NCI-H2029 treated with DMSO at 0.1 percent for 48 hours (cell line): ENCODE measurements at regions not wholly inside any gene's neighbourhood (a gene's known extent, or its start where the extent isn't known, plus 50 kb on each side); places are given as distances from the start of the nearest gene placed in this dataset.
"Not testable (repeated sequence)": the region's sequence is repeated elsewhere in the genome, so short reads cannot be mapped to it uniquely, and the experiment has no call there.

Experiments used
- DNase-seq: peaks from one replicate; lab custom pipeline; 2025; lab: John Stamatoyannopoulos, UW

DNA sequence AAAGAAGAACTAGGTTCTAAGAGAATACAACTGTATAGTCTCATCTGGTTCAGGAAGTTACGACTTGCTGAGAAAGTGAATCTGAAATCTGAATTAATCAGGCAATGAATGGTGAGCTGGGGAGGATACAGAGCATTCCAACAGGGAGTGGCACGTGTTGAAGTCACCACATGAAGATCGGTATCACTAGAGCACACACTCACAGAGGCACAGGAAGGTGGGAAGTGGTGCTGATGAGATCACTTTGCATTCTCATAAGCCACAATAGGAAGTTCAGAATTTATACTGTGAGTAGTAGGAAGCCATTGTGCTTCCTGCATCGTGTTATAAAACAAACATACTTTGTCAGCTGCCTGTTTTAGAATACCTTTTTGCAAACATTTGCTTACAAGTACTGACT is 615.0 kb upstream of the DDX18 start:
- no peak for DNase-seq

- no peak for DNase-seq
These were observed 601.9 kb upstream of the DDX18 start for GRCh38 chr2:117212562-117212961.

GRCh38 chr2:117217145-117217544 is 597.3 kb upstream of the DDX18 start:
- no peak for DNase-seq

DNA sequence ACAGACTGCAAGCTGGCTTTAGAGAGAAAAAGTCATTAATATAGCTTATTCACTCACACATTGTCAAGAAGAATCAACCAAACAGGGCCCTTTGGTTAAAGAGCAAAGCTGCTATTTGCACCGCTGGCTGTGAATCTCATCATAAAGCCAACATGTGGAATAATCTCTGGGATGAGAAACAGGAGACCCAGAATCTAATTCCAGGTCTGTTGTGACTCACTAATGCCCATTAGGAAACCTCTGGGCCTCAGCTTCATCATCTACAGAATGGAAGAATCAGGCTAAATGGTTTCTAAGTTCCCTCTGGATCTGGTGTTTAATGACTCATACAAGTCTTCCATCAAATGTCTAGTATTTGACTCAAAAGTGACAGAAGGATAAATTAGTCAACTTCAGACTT is 591.7 kb upstream of the DDX18 start:
- no peak for DNase-seq

DNA sequence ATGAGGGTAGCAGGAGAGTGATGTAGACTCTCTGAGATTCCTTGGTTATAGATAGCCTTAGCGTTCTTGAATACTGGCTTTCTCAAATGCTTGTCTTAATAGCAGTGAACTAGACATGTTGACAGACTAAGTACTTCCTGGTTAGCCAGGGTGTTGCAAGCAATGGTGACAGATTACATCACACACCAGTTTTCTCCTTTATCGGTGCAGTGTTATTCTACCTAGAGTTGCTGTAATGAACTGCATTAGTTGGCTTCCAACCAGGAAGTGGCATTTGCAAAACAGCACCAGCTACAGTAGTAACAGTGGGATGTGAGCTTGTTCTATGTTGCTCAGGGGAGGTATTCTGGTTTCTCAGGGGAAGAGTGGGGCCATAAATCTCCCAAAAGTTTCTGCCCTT is 582.2 kb upstream of the DDX18 start:
- no peak for DNase-seq

GRCh38 chr2:117257362-117257761 is 557.1 kb upstream of the DDX18 start:
- DNase-seq, result no peak

DNA sequence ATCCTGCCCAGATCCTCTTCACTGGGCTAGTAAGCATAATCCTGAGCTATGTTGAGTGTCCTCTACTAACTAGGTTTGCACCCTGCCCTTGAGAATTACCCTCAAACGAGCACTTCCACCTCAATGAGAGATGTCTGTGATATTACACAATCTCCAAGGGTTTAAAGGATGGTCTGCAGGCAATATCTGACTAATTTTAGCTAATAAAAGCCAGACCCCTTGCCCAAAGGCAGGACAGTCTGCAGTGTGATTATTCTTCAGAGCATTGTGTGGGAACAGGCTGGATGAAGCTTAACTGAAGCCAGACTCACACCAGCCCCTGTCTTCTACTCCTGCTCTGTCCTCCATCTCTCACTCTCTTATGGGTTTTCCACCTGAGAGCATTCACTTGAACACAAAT is 544.9 kb upstream of the DDX18 start:
- DNase-seq, result no peak

DNA sequence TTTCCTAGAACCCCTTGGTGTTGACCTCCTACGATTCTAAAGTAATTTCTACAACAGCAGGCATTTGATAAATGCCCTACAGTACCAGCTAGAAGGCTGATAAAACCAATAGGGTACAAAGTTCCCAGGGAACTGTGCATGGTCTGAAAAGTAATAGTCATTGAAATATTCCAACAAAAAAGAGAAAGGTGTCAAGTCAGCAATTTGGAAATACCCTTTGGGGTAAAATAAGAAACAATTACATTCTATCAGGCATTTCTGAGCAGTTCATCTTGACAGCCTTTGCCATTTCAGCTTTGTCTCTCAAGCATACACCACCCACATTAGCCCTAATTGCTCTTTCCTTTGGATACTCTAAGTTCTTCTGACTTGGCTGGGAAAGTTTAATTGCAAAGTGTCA is 542.9 kb upstream of the DDX18 start:
- no peak for DNase-seq

DNA sequence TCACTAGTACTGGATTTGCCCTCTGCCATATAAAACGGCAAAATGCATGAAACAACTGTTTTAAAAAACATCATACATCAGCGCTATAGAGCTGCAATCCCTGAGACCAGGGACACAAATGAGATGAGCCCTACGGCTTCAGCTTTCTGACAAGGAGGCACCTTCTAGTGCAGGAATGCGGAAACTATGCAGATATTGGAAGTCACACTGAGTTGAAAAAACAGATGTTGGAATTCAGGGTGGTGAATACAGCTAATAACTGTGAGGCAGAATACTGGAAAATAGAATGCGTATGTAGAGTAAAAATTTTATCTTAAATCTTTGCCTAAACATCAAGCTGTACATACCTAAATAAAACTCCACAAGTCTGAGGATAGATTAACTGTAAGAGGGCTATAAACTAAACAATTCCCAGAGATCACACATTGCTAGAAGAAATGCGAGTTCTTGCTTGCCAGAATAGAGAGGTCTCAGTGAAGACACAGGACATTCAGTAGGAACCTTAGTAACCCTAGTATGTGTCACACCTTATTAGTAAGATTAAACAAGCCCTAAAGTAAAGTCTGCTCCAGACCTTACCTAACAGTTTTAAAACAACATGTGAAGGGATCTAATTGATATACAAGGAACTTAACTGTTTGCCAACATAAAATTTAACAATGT is 541.4 kb upstream of the DDX18 start:
- no peak for DNase-seq

DNA sequence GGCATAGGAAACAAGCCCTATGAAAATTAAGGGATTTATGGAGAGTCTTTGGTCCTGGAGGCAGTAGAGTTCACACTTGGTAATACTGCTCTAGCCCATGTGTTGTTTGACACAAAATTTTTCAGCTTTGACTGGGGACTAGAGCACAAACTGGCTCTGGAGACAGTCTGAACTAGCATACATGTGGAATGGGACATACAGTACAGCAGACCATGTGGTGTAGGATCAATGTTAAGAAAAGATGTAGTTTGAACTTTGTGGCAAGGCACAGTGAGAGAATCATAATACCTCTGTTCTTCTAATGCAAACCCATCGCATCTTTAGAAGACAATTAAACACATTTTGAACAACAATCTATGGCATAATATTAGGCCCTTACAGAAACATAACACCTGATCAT is 521.5 kb upstream of the DDX18 start:
- no peak for DNase-seq

- DNase-seq, result no peak
These were observed 515.0 kb upstream of the DDX18 start for GRCh38 chr2:117299451-117299850.

- DNase-seq, result no peak
These were observed 505.4 kb upstream of the DDX18 start for GRCh38 chr2:117308861-117309770.

- DNase-seq, result no peak
These were observed 492.7 kb upstream of the DDX18 start for GRCh38 chr2:117321816-117322215.

DNA sequence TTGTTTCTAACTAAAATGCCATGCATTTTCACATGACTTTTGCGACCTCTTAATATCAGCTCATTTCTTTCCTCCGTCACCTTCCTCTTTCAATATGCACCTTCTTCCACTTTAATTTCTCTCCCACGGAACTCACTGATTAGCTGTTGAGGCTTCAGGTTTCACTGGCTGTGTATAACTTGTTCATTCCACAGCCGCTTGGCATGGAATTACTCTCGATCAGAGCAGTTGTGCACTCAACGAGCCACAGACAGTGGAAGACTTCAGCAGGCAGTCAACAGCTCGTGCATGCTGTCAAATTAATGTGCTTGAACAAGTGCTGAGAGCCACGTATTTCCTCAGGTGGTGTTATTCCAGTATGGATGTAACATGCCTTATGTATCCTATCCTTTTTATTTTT is 491.2 kb upstream of the DDX18 start:
- DNase-seq, result no peak

DNA sequence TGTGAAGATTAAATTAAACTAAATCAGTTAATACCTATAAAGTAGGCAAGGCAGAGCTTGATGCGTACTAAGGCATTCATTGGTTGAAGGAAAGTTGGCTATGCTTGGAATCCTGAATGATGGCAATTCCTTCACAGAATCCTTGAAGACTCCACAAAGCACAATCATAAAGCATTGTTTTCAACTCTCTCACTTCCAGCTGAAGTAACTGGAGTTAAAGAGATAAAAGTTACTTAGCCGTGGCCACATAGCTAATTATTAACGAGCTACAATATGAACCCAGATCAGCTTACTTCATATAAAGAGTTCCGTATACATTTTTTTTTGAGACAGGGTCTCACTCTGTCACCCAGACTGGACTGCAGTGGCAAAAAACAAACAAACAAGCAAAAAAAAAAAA is 483.9 kb upstream of the DDX18 start:
- DNase-seq, result no peak

DNA sequence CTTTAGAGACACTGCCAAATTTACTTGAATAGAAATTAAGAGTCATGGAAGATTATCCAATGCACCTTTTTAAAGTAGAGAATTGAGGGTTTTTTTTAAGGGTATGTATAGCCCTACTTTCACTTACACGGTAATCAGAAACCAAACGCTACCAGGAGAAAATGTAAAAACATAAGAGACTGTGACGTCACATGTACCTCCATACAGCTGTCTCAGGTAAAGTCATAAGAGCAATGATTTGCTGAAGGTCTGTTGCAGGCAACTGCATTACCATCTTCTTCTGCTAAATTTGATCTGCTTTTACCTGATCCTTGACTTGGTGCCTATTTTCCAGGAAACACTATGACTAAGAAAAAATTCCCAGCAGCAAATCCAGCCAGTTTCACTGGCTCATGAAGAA is 478.5 kb upstream of the DDX18 start:
- DNase-seq, result no peak

GRCh38 chr2:117336496-117336895 is 478.0 kb upstream of the DDX18 start:
- DNase-seq, result no peak

- not testable (repeated sequence) for DNase-seq
These were observed 476.5 kb upstream of the DDX18 start for GRCh38 chr2:117337981-117338380.

DNA sequence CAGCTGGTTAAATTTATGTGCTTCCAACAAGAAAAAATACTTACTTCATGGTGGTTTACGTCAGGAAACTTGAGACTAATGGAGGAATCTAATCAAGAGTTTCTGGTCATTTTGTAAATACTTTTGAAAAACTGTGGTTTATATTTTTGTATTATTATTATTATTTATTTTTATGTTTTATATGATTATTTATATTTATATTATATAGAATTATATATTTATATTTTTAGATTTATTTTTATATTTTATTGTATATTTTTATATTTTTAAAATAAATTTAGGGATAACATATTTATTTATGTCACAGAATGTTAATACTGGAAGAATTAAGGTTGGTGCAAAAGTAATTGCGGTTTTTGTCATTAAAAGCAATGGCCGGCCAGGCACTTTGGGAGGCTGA is 474.5 kb upstream of the DDX18 start:
- no peak for DNase-seq

GRCh38 chr2:117341690-117342089 is 472.8 kb upstream of the DDX18 start:
- DNase-seq, result no peak

DNA sequence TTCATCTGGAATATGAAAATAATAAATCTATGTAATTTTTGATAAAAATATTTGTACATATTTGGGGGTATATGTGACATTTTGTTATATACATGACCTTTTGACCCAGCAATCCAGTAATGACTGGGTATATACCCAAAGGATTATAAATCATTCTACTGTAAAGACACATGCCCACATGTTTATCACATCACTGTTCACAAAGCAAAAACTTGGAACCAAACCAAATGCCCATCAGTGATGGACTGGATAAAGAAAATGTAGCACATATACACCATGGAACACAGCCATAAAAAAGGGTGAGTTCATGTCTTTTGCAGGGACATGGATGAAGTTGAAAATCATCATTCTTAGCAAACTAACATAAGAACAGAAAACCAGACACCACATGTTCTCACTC is 472.1 kb upstream of the DDX18 start:
- no peak for DNase-seq

DNA sequence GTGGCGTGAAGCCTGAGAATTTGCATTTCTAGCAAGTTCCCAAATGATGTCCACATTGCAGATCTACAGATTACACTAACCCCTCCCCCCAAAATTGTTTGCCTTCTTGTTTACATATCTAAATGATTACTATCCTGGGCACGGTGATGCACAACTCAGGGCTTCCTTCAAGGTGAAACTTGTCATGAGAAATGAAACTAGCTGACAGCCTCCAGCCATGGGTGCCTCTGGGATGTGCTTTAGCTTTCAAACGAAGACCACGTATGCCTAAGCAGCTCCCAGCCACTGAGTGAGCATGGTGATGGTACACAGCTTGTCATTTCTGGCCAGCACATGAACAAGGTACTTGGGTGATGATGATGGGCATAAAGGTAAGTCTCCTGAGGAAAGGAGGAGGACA is 464.8 kb upstream of the DDX18 start:
- DNase-seq, result no peak

GRCh38 chr2:117351396-117351795 is 463.1 kb upstream of the DDX18 start:
- no peak for DNase-seq
